Epithelial cell of esophagus (primary cell): ENCODE measurements at regions not wholly inside any gene's neighbourhood (a gene's known extent, or its start where the extent isn't known, plus 50 kb on each side); places are given as distances from the start of the nearest gene placed in this dataset.
A peak's percentile ranks its signal among the peaks of the same experiment; 100 is the strongest.

Experiments
- DNase-seq: peaks from one replicate; pipeline ENCODE4 v3.0.0; 2010; ENCODE audit warnings: low read depth
- H3K4me3 ChIP-seq: 2 replicates; pipeline ENCODE4 v1.5.1; 2011; ENCODE audit warnings: mild to moderate bottlenecking, low read length, control low read depth
- TF ChIP-seq, protein P1 (sequence below): IDR thresholded peaks from 2 replicates; pipeline ENCODE4 v1.5.1; 2011; ENCODE audit warnings: low read depth, mild to moderate bottlenecking, low read length, control low read depth, inconsistent platforms; ENCODE audit not compliant: insufficient read depth; ENCODE audit errors: missing control alignments

GRCh38 chr4:54946741-54947140, 178.7 kb downstream of the KDR start:
- no peak for DNase-seq
- TF ChIP-seq, protein P1, sequence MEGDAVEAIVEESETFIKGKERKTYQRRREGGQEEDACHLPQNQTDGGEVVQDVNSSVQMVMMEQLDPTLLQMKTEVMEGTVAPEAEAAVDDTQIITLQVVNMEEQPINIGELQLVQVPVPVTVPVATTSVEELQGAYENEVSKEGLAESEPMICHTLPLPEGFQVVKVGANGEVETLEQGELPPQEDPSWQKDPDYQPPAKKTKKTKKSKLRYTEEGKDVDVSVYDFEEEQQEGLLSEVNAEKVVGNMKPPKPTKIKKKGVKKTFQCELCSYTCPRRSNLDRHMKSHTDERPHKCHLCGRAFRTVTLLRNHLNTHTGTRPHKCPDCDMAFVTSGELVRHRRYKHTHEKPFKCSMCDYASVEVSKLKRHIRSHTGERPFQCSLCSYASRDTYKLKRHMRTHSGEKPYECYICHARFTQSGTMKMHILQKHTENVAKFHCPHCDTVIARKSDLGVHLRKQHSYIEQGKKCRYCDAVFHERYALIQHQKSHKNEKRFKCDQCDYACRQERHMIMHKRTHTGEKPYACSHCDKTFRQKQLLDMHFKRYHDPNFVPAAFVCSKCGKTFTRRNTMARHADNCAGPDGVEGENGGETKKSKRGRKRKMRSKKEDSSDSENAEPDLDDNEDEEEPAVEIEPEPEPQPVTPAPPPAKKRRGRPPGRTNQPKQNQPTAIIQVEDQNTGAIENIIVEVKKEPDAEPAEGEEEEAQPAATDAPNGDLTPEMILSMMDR, result no peak
- H3K4me3 ChIP-seq, result no peak overlapping the region

- DNase-seq, result no peak
- H3K4me3 ChIP-seq, result no peak overlapping the region
- TF ChIP-seq, protein P1, result no peak
These were observed 179.6 kb downstream of the KDR start for GRCh38 chr4:54945838-54946237.

DNA sequence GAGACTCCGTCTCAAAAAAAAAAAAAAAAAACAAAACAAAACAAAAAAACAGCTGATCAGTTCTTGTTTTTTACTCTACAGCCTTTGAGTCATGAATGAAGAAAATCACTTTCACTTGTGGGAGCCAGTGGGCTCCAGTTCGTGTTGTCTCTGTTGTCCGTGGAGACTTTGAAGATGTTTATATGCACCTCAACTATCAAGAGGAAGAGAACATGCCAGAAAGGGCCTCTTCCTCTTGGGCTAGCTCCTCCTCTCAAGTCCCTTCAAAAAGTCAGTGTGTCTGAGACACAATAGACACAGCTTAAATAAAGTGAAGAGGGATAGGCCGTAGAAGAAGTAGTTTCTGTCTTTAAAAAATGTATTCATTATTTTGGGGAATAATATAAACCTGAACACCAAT, 182.7 kb downstream of the KDR start:
- no peak for DNase-seq
- H3K4me3 ChIP-seq, result no peak overlapping the region
- TF ChIP-seq, protein P1, result no peak

DNA sequence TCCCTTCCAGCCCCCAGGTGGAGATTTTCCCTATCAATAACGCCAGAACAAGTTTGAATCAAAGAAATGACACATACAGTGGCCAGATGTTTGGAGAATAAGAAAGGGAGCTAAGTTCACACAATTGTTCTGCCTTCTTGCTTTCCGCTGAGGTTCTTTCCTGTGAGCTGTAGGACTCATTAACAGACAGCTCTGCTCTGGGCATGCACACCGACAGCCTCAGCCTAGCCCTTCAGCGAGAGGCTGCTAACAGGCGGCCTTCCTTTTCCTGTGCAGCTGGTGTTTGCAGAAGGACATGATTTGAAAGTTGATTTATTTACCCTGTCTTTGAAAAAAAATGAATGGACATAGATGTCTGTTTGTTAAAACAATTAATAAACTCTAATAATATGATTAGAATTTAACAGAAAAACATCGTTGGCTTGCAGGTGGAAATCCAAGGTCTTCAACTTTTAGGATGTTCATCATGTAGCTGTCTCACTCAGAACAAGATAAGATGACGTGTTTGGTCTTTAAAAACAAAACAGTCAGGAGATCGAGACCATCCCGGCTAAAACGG, 183.3 kb downstream of the KDR start:
- no peak for DNase-seq
- TF ChIP-seq, protein P1, result no peak
- no peak overlapping the region for H3K4me3 ChIP-seq

DNA sequence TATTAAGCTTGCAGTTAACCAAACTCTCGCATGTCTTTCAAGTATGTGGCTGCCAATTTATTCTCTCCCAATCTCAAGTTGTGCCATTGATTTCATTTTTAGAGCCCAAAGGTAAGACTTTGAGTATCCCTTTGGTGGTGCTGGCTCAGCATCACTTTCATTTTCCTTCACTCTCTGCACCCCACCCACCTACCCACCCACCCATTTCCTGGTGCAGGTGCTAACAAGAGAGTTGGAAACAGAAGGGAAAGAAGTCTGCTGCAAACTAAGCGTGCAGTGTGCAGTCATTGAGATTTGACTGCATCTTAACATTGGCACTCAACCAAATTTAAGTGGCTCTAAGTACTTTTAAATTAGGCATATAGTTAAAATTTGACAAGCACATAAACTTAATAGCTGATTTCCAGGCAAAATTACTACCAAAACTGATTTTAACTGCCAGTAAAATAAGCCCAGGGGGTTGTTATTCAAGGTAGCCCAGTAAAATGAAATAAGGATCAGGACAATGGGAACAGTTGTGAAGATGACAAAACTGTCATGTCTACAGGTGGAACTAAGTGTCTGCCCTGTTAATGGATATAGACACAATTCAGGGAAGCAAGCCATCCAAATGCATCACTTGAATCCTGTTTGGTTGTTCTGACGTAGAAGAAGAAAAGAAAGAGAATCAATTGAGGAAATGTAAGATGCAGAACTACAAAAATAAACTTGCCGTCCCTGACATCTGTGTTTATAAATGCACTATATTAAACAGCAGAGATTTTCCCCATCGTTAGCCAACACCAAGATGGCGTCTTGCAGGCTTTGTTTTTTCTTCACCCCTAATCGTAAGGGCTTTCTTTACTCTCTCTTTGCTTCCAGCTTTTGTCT, 184.2 kb downstream of the KDR start:
- no peak for DNase-seq
- TF ChIP-seq, protein P1, result no peak
- no peak overlapping the region for H3K4me3 ChIP-seq

DNA sequence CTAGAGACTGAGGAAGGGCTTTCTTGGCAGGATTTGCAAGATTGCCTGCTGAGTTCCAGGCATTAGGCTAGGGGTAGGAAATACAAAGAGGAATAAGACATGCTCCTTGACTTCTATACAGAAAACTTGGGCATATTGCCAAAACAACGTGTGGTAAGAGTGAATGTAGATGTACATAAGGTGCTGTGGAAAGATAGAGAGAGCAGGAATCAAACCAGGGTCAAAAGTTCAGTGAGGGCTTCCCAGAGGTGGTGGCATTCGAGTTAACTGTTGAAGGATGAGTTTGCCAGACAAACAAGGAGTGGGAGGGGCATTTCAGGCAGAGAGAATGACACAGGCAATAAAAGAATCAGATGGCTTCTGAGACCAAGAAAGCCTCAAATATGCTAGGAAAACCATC, 187.9 kb downstream of the KDR start:
- TF ChIP-seq, protein P1, result no peak
- H3K4me3 ChIP-seq, result no peak overlapping the region
- peak; percentile 35 for DNase-seq
